Tibial nerve (tissue), 4 donors: ENCODE measurements at regions not wholly inside any gene's neighbourhood (a gene's known extent, or its start where the extent isn't known, plus 50 kb on each side); places are given as distances from the start of the nearest gene placed in this dataset.

ENCODE experiments used
- DNase-seq, 2 donors: peaks; one replicate each; pipeline ENCODE4 v3.0.0-alpha.2; 2019; ENCODE audit warnings: low spot score in 2 of 2
- H3K27ac ChIP-seq, 4 donors: fragments of 200-600 bp; sonication (generic) in 3 of 4; one replicate each; pipeline ENCODE4 v1.5.1; 2017 to 2019; ENCODE audit warnings: mild to moderate bottlenecking in 1 of 4
- H3K27me3 ChIP-seq, 2 donors: fragments of 200-600 bp; sonication (generic) in 1 of 2; one replicate each; pipeline versions ENCODE4 v1.5.1 to v1.6.0; 2017 to 2019
- H3K36me3 ChIP-seq, 3 donors: fragments of 200-600 bp; sonication (generic); one replicate each; pipeline ENCODE4 v1.5.1; 2018 to 2019
- H3K4me1 ChIP-seq, 4 donors: fragments of 200-600 bp; sonication (generic) in 3 of 4; one replicate each; pipeline ENCODE4 v1.5.1; 2017 to 2019
- H3K4me3 ChIP-seq, 4 donors: fragments of 200-600 bp; sonication (generic) in 3 of 4; one replicate each; pipeline ENCODE4 v1.5.1; 2017 to 2019; ENCODE audit warnings: mild to moderate bottlenecking in 1 of 4, moderate library complexity in 1 of 4
- H3K9me3 ChIP-seq, 4 donors: fragments of 200-600 bp; sonication (generic) in 3 of 4; one replicate each; pipeline ENCODE4 v1.5.1; 2017 to 2019
- EP300 ChIP-seq, 2 donors: sonication (generic); formaldehyde crosslinking; IDR thresholded peaks; one replicate each; pipeline ENCODE4 v1.6.1; 2017; ENCODE audit warnings: antibody characterized with exemption in 2 of 2, mild to moderate bottlenecking in 1 of 2
- POLR2A ChIP-seq, 2 donors: fragments of 450-650 bp; IDR thresholded peaks; one replicate each; pipeline ENCODE4 v1.6.1; 2017; ENCODE audit warnings: antibody characterized with exemption in 2 of 2, mild to moderate bottlenecking in 2 of 2, moderate library complexity in 2 of 2
- WGBS, 2 donors: methylation state at CpG; one replicate each; pipeline ENCODE4 v1.1.5; 2018; 5-methylcytosine and 5-hydroxymethylcytosine counted together
- TF ChIP-seq, protein P1 (sequence below), 5 experiments: fragments of 200-600 bp in 3 of 5; fragments of 450-650 bp in 2 of 5; sonication (generic) in 3 of 5; IDR thresholded peaks; one replicate each; pipeline ENCODE4 v1.5.1; 2016 to 2019; ENCODE audit warnings: antibody characterized with exemption in 5 of 5, mild to moderate bottlenecking in 3 of 5, moderate library complexity in 2 of 5

DNA sequence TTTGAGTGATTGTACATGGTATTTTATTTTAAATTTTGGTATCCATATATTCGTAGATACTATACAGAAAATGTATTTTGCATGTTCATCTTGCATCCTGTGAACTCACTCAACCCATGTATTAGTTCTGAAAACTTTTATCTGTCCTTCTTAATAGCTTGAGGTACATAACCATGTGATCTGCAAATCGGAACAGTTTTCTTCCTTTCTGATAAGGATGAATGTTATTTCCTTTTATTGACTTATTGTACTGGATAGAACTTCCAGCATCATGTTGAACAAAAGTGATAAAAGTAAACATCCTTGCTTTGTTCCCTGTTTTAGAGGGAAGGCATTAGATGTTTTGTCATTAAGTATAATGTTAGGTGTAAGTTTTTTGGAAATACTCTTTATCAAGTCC is 554.7 kb downstream of the GALR1 start:
- no peak for TF ChIP-seq POLR2A (IDR thresholded peaks at IDR 0.05)
- TF ChIP-seq, protein P1, sequence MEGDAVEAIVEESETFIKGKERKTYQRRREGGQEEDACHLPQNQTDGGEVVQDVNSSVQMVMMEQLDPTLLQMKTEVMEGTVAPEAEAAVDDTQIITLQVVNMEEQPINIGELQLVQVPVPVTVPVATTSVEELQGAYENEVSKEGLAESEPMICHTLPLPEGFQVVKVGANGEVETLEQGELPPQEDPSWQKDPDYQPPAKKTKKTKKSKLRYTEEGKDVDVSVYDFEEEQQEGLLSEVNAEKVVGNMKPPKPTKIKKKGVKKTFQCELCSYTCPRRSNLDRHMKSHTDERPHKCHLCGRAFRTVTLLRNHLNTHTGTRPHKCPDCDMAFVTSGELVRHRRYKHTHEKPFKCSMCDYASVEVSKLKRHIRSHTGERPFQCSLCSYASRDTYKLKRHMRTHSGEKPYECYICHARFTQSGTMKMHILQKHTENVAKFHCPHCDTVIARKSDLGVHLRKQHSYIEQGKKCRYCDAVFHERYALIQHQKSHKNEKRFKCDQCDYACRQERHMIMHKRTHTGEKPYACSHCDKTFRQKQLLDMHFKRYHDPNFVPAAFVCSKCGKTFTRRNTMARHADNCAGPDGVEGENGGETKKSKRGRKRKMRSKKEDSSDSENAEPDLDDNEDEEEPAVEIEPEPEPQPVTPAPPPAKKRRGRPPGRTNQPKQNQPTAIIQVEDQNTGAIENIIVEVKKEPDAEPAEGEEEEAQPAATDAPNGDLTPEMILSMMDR (IDR thresholded peaks at IDR 0.05), result no peak
- no peaks in the 10 kb centered on the region for H3K36me3 ChIP-seq
- WGBS, 2 donors, result 67 to 72% methylated on average over 2 of the region's 2 CpGs

DNA sequence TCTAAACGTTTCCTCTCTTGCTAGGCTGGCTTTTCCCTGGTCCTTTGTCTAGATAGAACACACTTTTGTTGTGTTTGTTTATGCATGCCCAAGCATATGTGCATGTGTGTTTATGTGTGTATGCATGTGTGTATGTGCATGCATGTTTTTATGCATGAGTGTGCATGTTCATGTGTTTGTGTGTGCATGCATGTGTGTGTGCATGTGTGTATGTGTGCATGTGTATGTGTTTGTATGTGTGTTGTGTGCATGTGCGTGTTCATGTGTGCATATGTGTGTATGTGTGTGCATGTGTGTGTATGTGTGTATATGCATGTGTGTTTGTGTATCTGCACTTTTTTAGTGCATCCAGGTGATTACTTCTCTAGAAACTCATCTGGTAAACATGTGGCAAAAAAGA is 558.0 kb downstream of the GALR1 start:
- no peaks in the 10 kb centered on the region for H3K27me3 ChIP-seq
- no peaks in the 10 kb centered on the region for H3K36me3 ChIP-seq
- no peak for TF ChIP-seq POLR2A (IDR thresholded peaks at IDR 0.05)
- 69 to 75% methylated on average over 2 of the region's 2 CpGs for WGBS, 2 donors
- H3K27ac ChIP-seq, result no peak overlapping the region
- H3K4me3 ChIP-seq, result no peak overlapping the region
- no peak for DNase-seq
- H3K4me1 ChIP-seq, result no peaks in the 10 kb centered on the region
- no peaks in the 10 kb centered on the region for H3K9me3 ChIP-seq

More for the DNA sequence above, 554.7 kb downstream of the GALR1 start:
- Histone ChIP-seq H3K27me3 (no peaks in the 10 kb centered on the region), H3K4me3 (no peak overlapping the region), H3K4me1 (no peaks in the 10 kb centered on the region), H3K9me3 (peaks cover 0 to 4% (median 0%) of the 10 kb centered on the region in 4 donors), H3K27ac (no peak overlapping the region)
- DNase-seq, result no peak

DNA sequence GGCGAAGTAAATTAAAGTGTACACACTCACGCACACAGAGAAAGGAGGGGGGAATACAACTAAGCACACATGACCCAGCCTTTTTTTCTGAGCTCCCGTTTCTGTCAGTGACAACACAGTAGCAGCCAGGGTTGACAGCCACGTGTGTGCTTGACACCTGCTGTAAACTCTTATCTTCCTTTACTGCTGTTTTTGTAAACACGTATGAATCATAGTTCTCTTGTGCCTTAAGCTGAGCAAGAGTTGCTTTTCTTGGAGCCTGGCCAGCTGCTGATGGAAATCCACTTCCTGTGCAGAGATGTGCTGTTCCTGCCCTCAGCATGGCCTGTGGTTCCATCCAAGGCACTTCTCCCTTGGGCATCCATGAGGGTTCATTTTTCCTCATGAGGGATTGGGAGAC is 561.9 kb downstream of the GALR1 start:
- H3K27me3 ChIP-seq, result no peaks in the 10 kb centered on the region
- no peaks in the 10 kb centered on the region for H3K9me3 ChIP-seq
- TF ChIP-seq, protein P1 (IDR thresholded peaks at IDR 0.05), result no peak
- no peak for TF ChIP-seq POLR2A (IDR thresholded peaks at IDR 0.05)
- TF ChIP-seq EP300 (IDR thresholded peaks at IDR 0.05), result no peak
- WGBS, 2 donors, result 35 to 38% methylated on average over 5 of the region's 5 CpGs
- H3K36me3 ChIP-seq, result no peaks in the 10 kb centered on the region
- no peak for DNase-seq
- no peak overlapping the region for H3K27ac ChIP-seq
- H3K4me1 ChIP-seq, result no peaks in the 10 kb centered on the region
- no peak overlapping the region for H3K4me3 ChIP-seq

DNA sequence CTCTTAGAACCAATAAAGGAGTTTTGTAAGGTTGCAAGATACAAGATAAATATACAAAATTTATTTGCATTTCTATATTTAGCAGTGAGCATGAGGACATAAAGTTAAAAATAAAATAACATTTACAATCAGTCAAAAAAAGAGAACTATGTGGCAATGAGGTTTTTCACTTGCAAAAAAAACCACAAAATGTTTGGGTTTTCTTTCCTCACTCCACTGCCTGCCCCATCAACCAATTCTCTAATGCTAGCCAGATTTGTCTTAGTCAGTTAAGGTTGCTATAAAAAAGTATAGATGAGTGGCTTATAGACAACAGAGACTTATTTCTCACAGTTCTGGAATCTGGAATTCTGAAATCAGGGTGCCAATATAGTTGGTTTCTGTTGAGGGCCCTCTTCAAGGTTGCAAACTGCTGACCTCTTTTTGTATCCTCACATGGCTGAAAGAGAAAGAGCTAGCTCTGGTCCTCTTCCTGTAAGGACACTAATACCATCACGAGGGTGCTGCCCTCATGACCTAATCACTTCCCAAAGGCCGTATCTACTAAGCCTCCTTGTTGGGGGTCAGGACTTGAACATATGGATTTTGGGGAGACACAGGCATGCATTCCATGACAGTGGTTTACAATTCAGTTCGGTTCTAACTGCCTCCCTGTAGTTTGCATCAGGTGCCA is 566.2 kb downstream of the GALR1 start:
- TF ChIP-seq EP300 (IDR thresholded peaks at IDR 0.05) (no peak), POLR2A (IDR thresholded peaks at IDR 0.05) (no peak)
- TF ChIP-seq, protein P1 (IDR thresholded peaks at IDR 0.05), result no peak
- WGBS, 2 donors, result 83 to 92% methylated on average over 3 of the region's 3 CpGs
- H3K4me3 ChIP-seq, result no peak overlapping the region

DNA sequence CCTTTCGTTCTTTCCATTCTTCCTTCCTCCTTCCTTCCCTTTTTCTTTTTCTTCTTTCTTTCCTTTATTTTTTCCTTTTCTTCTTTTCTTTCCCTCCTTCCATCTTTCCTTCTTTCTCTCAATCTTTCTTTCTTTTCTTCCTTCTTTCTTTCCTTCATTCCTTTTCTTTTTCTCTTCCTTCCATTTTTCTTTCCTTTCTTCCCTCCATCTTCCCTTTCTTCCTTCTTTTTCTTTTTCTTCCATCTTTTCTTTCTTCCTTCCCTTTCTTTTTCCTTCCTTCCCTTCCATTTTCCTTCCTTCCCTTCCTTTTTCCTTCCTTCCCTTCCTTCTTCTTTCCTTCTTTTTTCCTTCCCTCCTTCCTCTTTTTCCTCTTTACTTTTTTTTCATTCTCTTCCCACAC is 568.7 kb downstream of the GALR1 start:
- WGBS, 2 donors, result 86 to 92% methylated on average over 1 of the region's 1 CpG
- no peaks in the 10 kb centered on the region for H3K9me3 ChIP-seq
- peaks cover 0 to 7% (median 0%) of the 10 kb centered on the region in 4 donors for H3K4me1 ChIP-seq
- no peaks in the 10 kb centered on the region for H3K27me3 ChIP-seq
- no peak for DNase-seq
- no peak overlapping the region for H3K27ac ChIP-seq
- TF ChIP-seq, protein P1 (IDR thresholded peaks at IDR 0.05), result no peak
- TF ChIP-seq EP300 (IDR thresholded peaks at IDR 0.05), result no peak
- TF ChIP-seq POLR2A (IDR thresholded peaks at IDR 0.05), result no peak
- H3K36me3 ChIP-seq, result no peaks in the 10 kb centered on the region
- H3K4me3 ChIP-seq, result no peak overlapping the region

More for the DNA sequence above, 566.2 kb downstream of the GALR1 start:
- no peaks in the 10 kb centered on the region for H3K9me3 ChIP-seq
- H3K27me3 ChIP-seq, result no peaks in the 10 kb centered on the region
- no peak for DNase-seq
- H3K27ac ChIP-seq, result no peak overlapping the region
- no peaks in the 10 kb centered on the region for H3K4me1 ChIP-seq
- H3K36me3 ChIP-seq, result no peaks in the 10 kb centered on the region
